Gastroesophageal sphincter (tissue), 3 donors: ENCODE measurements at regions not wholly inside any gene's neighbourhood (a gene's known extent, or its start where the extent isn't known, plus 50 kb on each side); places are given as distances from the start of the nearest gene placed in this dataset.

Source experiments
- POLR2A ChIP-seq, 2 donors: fragments of 450-650 bp; IDR thresholded peaks; one replicate each; pipeline ENCODE4 v1.6.1; 2017; ENCODE audit warnings: antibody characterized with exemption in 2 of 2, mild to moderate bottlenecking in 2 of 2, moderate library complexity in 1 of 2
- POLR2AphosphoS5 ChIP-seq: sonication (generic); formaldehyde crosslinking; IDR thresholded peaks from one replicate; pipeline ENCODE4 v1.6.1; 2017; ENCODE audit warnings: antibody characterized with exemption
- TF ChIP-seq, protein P1 (sequence below), 4 experiments: fragments of 200-600 bp in 2 of 4; fragments of 450-650 bp in 2 of 4; sonication (generic) in 1 of 4; IDR thresholded peaks; one replicate each; pipeline ENCODE4 v1.5.1; 2017 to 2019; ENCODE audit warnings: antibody characterized with exemption in 4 of 4, mild to moderate bottlenecking in 2 of 4, moderate library complexity in 2 of 4

GRCh38 chr3:184503647-184504046, 57.9 kb upstream of the EPHB3 start:
- TF ChIP-seq, protein P1, sequence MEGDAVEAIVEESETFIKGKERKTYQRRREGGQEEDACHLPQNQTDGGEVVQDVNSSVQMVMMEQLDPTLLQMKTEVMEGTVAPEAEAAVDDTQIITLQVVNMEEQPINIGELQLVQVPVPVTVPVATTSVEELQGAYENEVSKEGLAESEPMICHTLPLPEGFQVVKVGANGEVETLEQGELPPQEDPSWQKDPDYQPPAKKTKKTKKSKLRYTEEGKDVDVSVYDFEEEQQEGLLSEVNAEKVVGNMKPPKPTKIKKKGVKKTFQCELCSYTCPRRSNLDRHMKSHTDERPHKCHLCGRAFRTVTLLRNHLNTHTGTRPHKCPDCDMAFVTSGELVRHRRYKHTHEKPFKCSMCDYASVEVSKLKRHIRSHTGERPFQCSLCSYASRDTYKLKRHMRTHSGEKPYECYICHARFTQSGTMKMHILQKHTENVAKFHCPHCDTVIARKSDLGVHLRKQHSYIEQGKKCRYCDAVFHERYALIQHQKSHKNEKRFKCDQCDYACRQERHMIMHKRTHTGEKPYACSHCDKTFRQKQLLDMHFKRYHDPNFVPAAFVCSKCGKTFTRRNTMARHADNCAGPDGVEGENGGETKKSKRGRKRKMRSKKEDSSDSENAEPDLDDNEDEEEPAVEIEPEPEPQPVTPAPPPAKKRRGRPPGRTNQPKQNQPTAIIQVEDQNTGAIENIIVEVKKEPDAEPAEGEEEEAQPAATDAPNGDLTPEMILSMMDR (IDR thresholded peaks at IDR 0.05): no peak
- no peak for TF ChIP-seq POLR2A (IDR thresholded peaks at IDR 0.05)
- no peak for TF ChIP-seq POLR2AphosphoS5
